GM12878 (cell line): ENCODE measurements at regions not wholly inside any gene's neighbourhood (a gene's known extent, or its start where the extent isn't known, plus 50 kb on each side); places are given as distances from the start of the nearest gene placed in this dataset.

ENCODE experiments used
- ATAC-seq: fragments of 200-7000 bp; cut with Tn5 transposase; 3 replicates; pipeline ENCODE4 v1.9.1; 2020; ENCODE audit warnings: mild to moderate bottlenecking, moderate library complexity
- BruUV-seq: library from RNA; stranded (reverse); fragments of 400-500 nt; replicated peaks from 2 replicates; lab custom pipeline; 2021; lab: Mats Ljungman, UMichigan
- CTCF ChIA-PET: fragments of 300-600 bp; sonication (Branson Sonifier 250); formaldehyde crosslinking; extraction: SDS; loops from one replicate; lab custom pipeline; 2021; ENCODE audit warnings: inconsistent platforms; lab: Yijun Ruan, JAX
- POLR2A ChIA-PET: fragments of 350-600 bp; formaldehyde crosslinking; extraction: SDS; loops from one replicate; lab custom pipeline; 2021; ENCODE audit warnings: inconsistent platforms; lab: Charles Lee
- RAD21 ChIA-PET: fragments of 300-600 bp; sonication (Branson Sonifier 250); formaldehyde crosslinking; loops from one replicate; lab custom pipeline; 2023; ENCODE audit warnings: antibody characterized with exemption; ENCODE audit not compliant: unreplicated experiment; lab: Charles Lee
- SMC1A ChIA-PET: fragments of 300-600 bp; sonication (Branson Sonifier 250); formaldehyde crosslinking; loops from one replicate; lab custom pipeline; 2023; ENCODE audit not compliant: unreplicated experiment, uncharacterized antibody; lab: Charles Lee
- DNase-seq: peaks from one replicate; pipeline ENCODE4 v3.0.0-alpha.2; 2011; ENCODE audit warnings: low read depth, low spot score
- FAIRE-seq: peaks from 3 replicates; lab custom pipeline; 2011; peaks lifted over from hg19 to GRCh38; lab: Jason Lieb, UNC
- H2AFZ ChIP-seq: 2 replicates; pipeline ENCODE4 v1.6.0; 2011; ENCODE audit warnings: low read depth, low read length, control low read depth; ENCODE audit not compliant: control insufficient read depth
- H3K27ac ChIP-seq: 2 replicates; pipeline ENCODE4 v1.5.1; 2011; ENCODE audit warnings: control low read depth; ENCODE audit not compliant: control insufficient read depth, insufficient read depth
- H3K27me3 ChIP-seq, 2 experiments: replicated peaks in 1 of 2; 2 replicates each; pipeline versions ENCODE4 v1.6.0 to v1.6.1; 2011; ENCODE audit warnings: low read length in 1 of 2; ENCODE audit not compliant: control insufficient read depth in 2 of 2, insufficient read depth in 2 of 2
- H3K36me3 ChIP-seq, 2 experiments: 2 replicates each; pipeline ENCODE4 v1.5.1; 2011; ENCODE audit warnings: low read length in 1 of 2; ENCODE audit not compliant: control insufficient read depth in 2 of 2, insufficient read depth in 2 of 2
- H3K4me1 ChIP-seq: 2 replicates; pipeline ENCODE4 v1.6.1; 2011; ENCODE audit warnings: mild to moderate bottlenecking, low read length, moderate library complexity, mixed read lengths; ENCODE audit not compliant: control insufficient read depth, insufficient read depth
- H3K4me2 ChIP-seq: 2 replicates; pipeline ENCODE4 v1.6.0; 2011; ENCODE audit warnings: control low read depth; ENCODE audit not compliant: control insufficient read depth, insufficient read depth
- H3K4me3 ChIP-seq: fragments of 200-600 bp; sonication (generic); 2 replicates; pipeline ENCODE4 v1.5.1; 2016
- H3K79me2 ChIP-seq: 2 replicates; pipeline ENCODE4 v1.6.0; 2011; ENCODE audit warnings: low read length; ENCODE audit not compliant: control insufficient read depth, insufficient read depth
- H3K9ac ChIP-seq: 2 replicates; pipeline ENCODE4 v1.8.0; 2011; ENCODE audit warnings: low read length, control low read depth, mixed read lengths; ENCODE audit not compliant: control insufficient read depth, insufficient read depth
- H3K9me3 ChIP-seq: replicated peaks from 3 replicates; pipeline ENCODE4 v1.5.1; 2011; ENCODE audit warnings: mild to moderate bottlenecking, low read length; ENCODE audit not compliant: control insufficient read depth, insufficient read depth
- H4K20me1 ChIP-seq: 2 replicates; pipeline ENCODE4 v1.6.0; 2011; ENCODE audit not compliant: control insufficient read depth, insufficient read depth
- BHLHE40 ChIP-seq, 2 experiments: fragments of 450-650 bp in 1 of 2; IDR thresholded peaks; 2 replicates each; pipeline ENCODE4 v1.6.1; 2011 to 2017; ENCODE audit warnings: low read depth in 2 of 2, borderline replicate concordance in 1 of 2, improper control_type of control experiment in 1 of 2, low read length in 1 of 2, mild to moderate bottlenecking in 1 of 2
- ESRRA ChIP-seq: IDR thresholded peaks from 2 replicates; pipeline ENCODE4 v1.6.1; 2012; ENCODE audit warnings: mild to moderate bottlenecking, low read length, improper control_type of control experiment
- ETV6 ChIP-seq, 2 experiments: fragments of 450-650 bp in 1 of 2; IDR thresholded peaks in 1 of 2; conservative IDR thresholded peaks in 1 of 2; 2 replicates each; pipeline ENCODE4 v1.6.1; 2014; ENCODE audit warnings: antibody characterized with exemption in 1 of 2, borderline replicate concordance in 1 of 2, low read depth in 1 of 2, mild to moderate bottlenecking in 1 of 2, moderate library complexity in 1 of 2
- FOXK2 ChIP-seq: fragments of 450-650 bp; IDR thresholded peaks from 2 replicates; pipeline ENCODE4 v1.6.1; 2017; ENCODE audit warnings: mild to moderate bottlenecking, moderate library complexity
- IKZF2 ChIP-seq, 2 experiments: fragments of 450-650 bp; IDR thresholded peaks; 2 replicates each; pipeline ENCODE4 v1.6.1; 2017; ENCODE audit warnings: mild to moderate bottlenecking in 2 of 2, moderate library complexity in 2 of 2
- POLR2A ChIP-seq: IDR thresholded peaks from 2 replicates; pipeline ENCODE4 v1.6.1; 2011; ENCODE audit warnings: low read depth, mild to moderate bottlenecking, low read length
- RAD51 ChIP-seq: fragments of 450-650 bp; IDR thresholded peaks from 2 replicates; pipeline ENCODE4 v1.6.1; 2016; ENCODE audit warnings: moderate library complexity, mild to moderate bottlenecking, inconsistent platforms
- RELA ChIP-seq: fragments of 450-650 bp; IDR thresholded peaks from 2 replicates; pipeline ENCODE4 v1.8.0; 2014; ENCODE audit warnings: borderline replicate concordance; ENCODE audit not compliant: partially characterized antibody
- SREBF2 ChIP-seq: IDR thresholded peaks from 2 replicates; pipeline ENCODE4 v1.6.1; 2012; ENCODE audit warnings: mild to moderate bottlenecking, low read length
- ZNF384 ChIP-seq: IDR thresholded peaks from 2 replicates; pipeline ENCODE4 v1.6.1; 2012; ENCODE audit warnings: low read depth, mild to moderate bottlenecking, low read length, improper control_type of control experiment, borderline replicate concordance
- WGBS: methylation state at CpG from one replicate; pipeline ENCODE4 v1.1.6; 2016; ENCODE audit warnings: low lambda C conversion rate; ENCODE audit not compliant: insufficient replicate concordance, insufficient coverage; ENCODE audit errors: missing lambda C conversion rate; 5-methylcytosine and 5-hydroxymethylcytosine counted together
- in situ Hi-C: fragments of 300-500 bp; cut with MboI; formaldehyde crosslinking; loops from 9 replicates; pipeline ENCODE4 v1.14.3; 2018; ENCODE audit warnings: mixed read lengths
- intact Hi-C: fragments of 100-400 bp; cut with micrococcal nuclease; formaldehyde crosslinking; loops from one replicate; pipeline ENCODE4 v1.14.2; 2022; ENCODE audit not compliant: unreplicated experiment
- TF ChIP-seq, protein P1 (sequence below): IDR thresholded peaks from 2 replicates; pipeline ENCODE4 v1.6.1; 2011; ENCODE audit warnings: low read depth, low read length, improper control_type of control experiment, borderline replicate concordance

GRCh38 chr10:3875842-3876235 lies 90.8 kb upstream of the KLF6 start:
- Histone ChIP-seq H2AFZ (peak overlapping the region; percentile 12; the same call in 1 of the 2 replicates), H3K9ac (peak overlapping the region; percentile 43), H3K36me3 (no peaks in the 10 kb centered on the region), H3K27me3 (no peaks in the 10 kb centered on the region), H3K4me1 (peaks cover 45% of the 10 kb centered on the region), H3K9me3 (no peaks in the 10 kb centered on the region), H3K4me2 (peak overlapping the region; percentile 88), H3K79me2 (no peaks in the 10 kb centered on the region), H3K4me3 (no peak overlapping the region), H3K27ac (peak overlapping the region; percentile 90), H4K20me1 (no peaks in the 10 kb centered on the region)
- in situ Hi-C loops (no loop called here), intact Hi-C loops (loop anchor here (1.0 to 5.0 kb wide), 6 partner anchors 24 to 256 kb away; partner anchors contain the start of gene KLF6)
- BruUV-seq = TSS peak; percentile 92
- FAIRE-seq (no peak), DNase-seq (no peak), ATAC-seq (no peak)
- TF ChIP-seq POLR2A (no peak), ESRRA (no peak), SREBF2 (no peak)
- ChIA-PET RAD21 (interaction anchor here (0.7 to 5.0 kb wide), 19 partner anchors 10 to 126 kb away, joined by 4 to 100 read pairs (median 16); partner anchors contain the start of gene KLF6), CTCF (interaction anchor here (0.7 to 3.0 kb wide), 10 partner anchors 10 to 94 kb away, joined by 3 to 12 read pairs (median 6); no protein-coding TSS in a partner anchor), POLR2A (interaction anchor here (0.6 to 5.4 kb wide), 14 partner anchors 10 to 321 kb away, joined by 3 to 51 read pairs (median 8); partner anchors contain the start of gene KLF6), SMC1A (interaction anchor here (0.8 to 13.6 kb wide), 25 partner anchors 10 to 473 kb away, joined by 3 to 295 read pairs (median 6); partner anchors contain the start of gene KLF6)
- 32% methylated on average over 3 of the region's 3 CpGs for WGBS

- Histone ChIP-seq H3K36me3 (no peaks in the 10 kb centered on the region), H3K9me3 (no peaks in the 10 kb centered on the region), H3K4me1 (peaks cover 45% of the 10 kb centered on the region), H4K20me1 (no peaks in the 10 kb centered on the region), H3K27ac (peak overlapping the region; percentile 90), H3K79me2 (no peaks in the 10 kb centered on the region), H3K4me3 (0 out of 2 replicates have a peak overlapping the region, but pooled peaks have one; percentile 11), H2AFZ (peak overlapping the region; percentile 52), H3K9ac (peak overlapping the region; percentile 43; the same call in 1 of the 2 replicates), H3K4me2 (peak overlapping the region; percentile 88), H3K27me3 (no peaks in the 10 kb centered on the region)
- intact Hi-C loops = loop anchor here (1.0 to 5.0 kb wide), 6 partner anchors 23 to 257 kb away; partner anchors contain the start of gene KLF6
- peak; percentile 75 for ATAC-seq
- RAD21 ChIA-PET = interaction anchor here (0.7 to 5.0 kb wide), 23 partner anchors 9 to 170 kb away, joined by 3 to 100 read pairs (median 6); partner anchors contain the start of gene KLF6
- SMC1A ChIA-PET = interaction anchor here (0.6 to 13.6 kb wide), 35 partner anchors 9 to 677 kb away, joined by 3 to 295 read pairs (median 5); partner anchors contain the start of gene KLF6
- DNase-seq = peak; percentile 92
- FAIRE-seq = peak; percentile 84
- 2% methylated on average over 6 of the region's 6 CpGs for WGBS
- in situ Hi-C loops = no loop called here
- no TSS peak for BruUV-seq
- POLR2A ChIA-PET = interaction anchor here (0.7 to 5.4 kb wide), 18 partner anchors 9 to 322 kb away, joined by 3 to 51 read pairs (median 8); partner anchors contain the start of gene KLF6
- CTCF ChIA-PET = interaction anchor here (0.6 to 3.0 kb wide), 16 partner anchors 9 to 98 kb away, joined by 3 to 12 read pairs (median 4); partner anchors contain the start of gene KLF6
- TF ChIP-seq, protein P1, sequence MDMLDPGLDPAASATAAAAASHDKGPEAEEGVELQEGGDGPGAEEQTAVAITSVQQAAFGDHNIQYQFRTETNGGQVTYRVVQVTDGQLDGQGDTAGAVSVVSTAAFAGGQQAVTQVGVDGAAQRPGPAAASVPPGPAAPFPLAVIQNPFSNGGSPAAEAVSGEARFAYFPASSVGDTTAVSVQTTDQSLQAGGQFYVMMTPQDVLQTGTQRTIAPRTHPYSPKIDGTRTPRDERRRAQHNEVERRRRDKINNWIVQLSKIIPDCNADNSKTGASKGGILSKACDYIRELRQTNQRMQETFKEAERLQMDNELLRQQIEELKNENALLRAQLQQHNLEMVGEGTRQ = no peak
- TF ChIP-seq FOXK2 (no peak; the same call in 1 of the 2 replicates), RAD51 (peak; percentile 75), RELA (peak; percentile 97), BHLHE40 (IDR thresholded peaks at IDR 0.05; ENCODE audit: borderline replicate concordance in 1 of 2, low read depth in 2 of 2, low read length in 1 of 2) (peak; percentile 85 to 86), IKZF2 (IDR thresholded peaks at IDR 0.05) (peak; percentile 100), ETV6 (conservative IDR thresholded peaks at IDR 0.05 in 1 of 2, IDR thresholded peaks at IDR 0.05 in 1 of 2; ENCODE audit: borderline replicate concordance in 1 of 2, low read depth in 1 of 2) (peak in 1 of 2 experiments; percentile 81; a peak in 2 of 4 replicates), ZNF384 (peak; percentile 97)
Measured at GRCh38 chr10:3874990-3875841, 90.2 kb upstream of the KLF6 start.
